Common myeloid progenitor, CD34-positive (primary cell): ENCODE measurements at regions not wholly inside any gene's neighbourhood (a gene's known extent, or its start where the extent isn't known, plus 50 kb on each side); places are given as distances from the start of the nearest gene placed in this dataset.

Experiments
- CTCF ChIA-PET: fragments of 350-600 bp; sonication (Branson Sonifier 250); formaldehyde crosslinking; loops from one replicate; lab custom pipeline; 2021; ENCODE audit warnings: antibody characterized with exemption; lab: Charles Lee
- POLR2A ChIA-PET: fragments of 350-600 bp; sonication (Branson Sonifier 250); formaldehyde crosslinking; loops from one replicate; lab custom pipeline; 2021; ENCODE audit warnings: antibody characterized with exemption; lab: Charles Lee
- DNase-seq, 3 donors: peaks; one replicate each; pipeline versions ENCODE4 v3.0.0 to v3.0.0-alpha.2; 2013
- H3K27ac ChIP-seq, 2 experiments: 1 replicate in 1 of 2; 2 replicates in 1 of 2; pipeline ENCODE4 v1.7.0; 2013; ENCODE audit warnings: inconsistent platforms in 2 of 2, low read length in 2 of 2, mild to moderate bottlenecking in 2 of 2, low read depth in 1 of 2, moderate library complexity in 1 of 2; ENCODE audit not compliant: severe bottlenecking in 2 of 2, insufficient read depth in 1 of 2, poor library complexity in 1 of 2
- H3K27me3 ChIP-seq, 5 experiments: replicated peaks in 2 of 5; 1 replicate in 3 of 5; 2 replicates in 2 of 5; pipeline versions ENCODE4 v1.6.1 to v1.7.0; 2013; ENCODE audit warnings: low read length in 4 of 5, mild to moderate bottlenecking in 2 of 5, moderate library complexity in 2 of 5, inconsistent platforms in 1 of 5; ENCODE audit not compliant: insufficient read depth in 5 of 5, control insufficient read depth in 4 of 5
- H3K36me3 ChIP-seq, 4 experiments: 1 replicate in 2 of 4; 2 replicates in 2 of 4; pipeline versions ENCODE4 v1.6.1 to v1.7.0; 2013; ENCODE audit warnings: low read length in 3 of 4, control low read depth in 1 of 4, mild to moderate bottlenecking in 1 of 4; ENCODE audit not compliant: control insufficient read depth in 4 of 4, insufficient read depth in 4 of 4
- H3K4me1 ChIP-seq, 4 experiments: 1 replicate in 3 of 4; 2 replicates in 1 of 4; pipeline versions ENCODE4 v1.6.1 to v1.7.1; 2013; ENCODE audit warnings: low read length in 3 of 4, mild to moderate bottlenecking in 3 of 4, control low read depth in 1 of 4, inconsistent platforms in 1 of 4, moderate library complexity in 1 of 4; ENCODE audit not compliant: control insufficient read depth in 4 of 4, insufficient read depth in 4 of 4; ENCODE audit errors: control extremely low read depth in 1 of 4
- H3K4me3 ChIP-seq, 7 experiments: 1 replicate in 4 of 7; 2 replicates in 3 of 7; pipeline versions ENCODE4 v1.5.1 to v1.7.0; 2013; ENCODE audit warnings: mild to moderate bottlenecking in 7 of 7, low read length in 6 of 7, moderate library complexity in 6 of 7, inconsistent platforms in 2 of 7, low read depth in 2 of 7, control low read depth in 1 of 7; ENCODE audit not compliant: insufficient read depth in 4 of 7, control insufficient read depth in 1 of 7; ENCODE audit errors: extremely low read depth in 1 of 7
- H3K9me3 ChIP-seq, 5 experiments: 1 replicate in 4 of 5; 2 replicates in 1 of 5; pipeline versions ENCODE4 v1.6.1 to v1.7.1; 2013; ENCODE audit warnings: low read length in 4 of 5, mild to moderate bottlenecking in 2 of 5, inconsistent platforms in 1 of 5, low read depth in 1 of 5, moderate library complexity in 1 of 5; ENCODE audit not compliant: control insufficient read depth in 4 of 5, insufficient read depth in 2 of 5; ENCODE audit errors: control extremely low read depth in 1 of 5
- WGBS: methylation state at CpG from one replicate; pipeline ENCODE4 v1.1.5; 2013; ENCODE audit not compliant: insufficient coverage; 5-methylcytosine and 5-hydroxymethylcytosine counted together

DNA sequence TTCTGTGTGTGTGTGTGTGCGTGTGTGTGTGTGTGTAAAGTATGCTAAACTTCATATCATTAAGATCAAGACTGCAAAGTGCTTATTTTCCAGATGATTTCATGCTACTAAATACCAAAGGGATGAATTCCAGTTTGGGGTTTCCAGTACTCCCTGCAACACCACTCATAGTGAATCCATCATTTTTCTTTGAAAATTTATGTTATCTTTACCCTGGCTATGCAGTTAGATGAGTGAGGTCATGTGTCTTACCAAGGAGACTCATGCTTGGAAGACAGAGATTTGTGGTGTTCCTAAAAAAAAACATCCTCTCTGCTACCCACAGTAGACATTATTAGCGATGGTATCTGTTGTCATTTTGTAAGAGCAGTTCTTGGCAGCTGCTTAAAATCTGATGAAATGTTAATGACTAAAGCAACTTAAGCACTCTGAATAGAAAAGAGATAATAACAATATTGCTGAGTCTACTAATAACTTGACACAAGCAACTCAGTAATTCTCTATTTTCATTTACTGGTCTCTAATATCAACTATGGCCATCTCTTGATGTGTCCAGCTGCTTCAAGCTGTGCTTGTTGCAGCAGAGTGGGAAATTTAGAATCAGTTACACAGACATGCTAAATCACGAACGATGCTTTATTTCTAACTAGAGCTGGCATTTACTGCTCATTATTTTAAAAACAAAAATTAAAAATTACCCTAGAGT lies 1953.0 kb upstream of the IGFBP7 start:
- WGBS, result no CpG with 5 or more reads among the region's 4 CpGs
- Histone ChIP-seq H3K27ac (no peak overlapping the region), H3K4me1 (no peaks in the 10 kb centered on the region), H3K9me3 (no peaks in the 10 kb centered on the region), H3K36me3 (no peaks in the 10 kb centered on the region), H3K27me3 (no peaks in the 10 kb centered on the region), H3K4me3 (no peak overlapping the region)
- ChIA-PET POLR2A (no interaction called here), CTCF (no interaction called here)
- DNase-seq, result no peak

- WGBS, result 67% methylated on average over 5 of the region's 7 CpGs
- Histone ChIP-seq H3K4me3 (no peak overlapping the region), H3K27me3 (no peaks in the 10 kb centered on the region), H3K9me3 (peaks cover 0 to 2% (median 0%) of the 10 kb centered on the region in 5 experiments), H3K27ac (no peak overlapping the region), H3K4me1 (no peaks in the 10 kb centered on the region), H3K36me3 (no peaks in the 10 kb centered on the region)
- POLR2A ChIA-PET, result no interaction called here
- CTCF ChIA-PET, result no interaction called here
- DNase-seq, result no peak
These were observed 1958.7 kb upstream of the IGFBP7 start for GRCh38 chr4:59068722-59069418.

DNA sequence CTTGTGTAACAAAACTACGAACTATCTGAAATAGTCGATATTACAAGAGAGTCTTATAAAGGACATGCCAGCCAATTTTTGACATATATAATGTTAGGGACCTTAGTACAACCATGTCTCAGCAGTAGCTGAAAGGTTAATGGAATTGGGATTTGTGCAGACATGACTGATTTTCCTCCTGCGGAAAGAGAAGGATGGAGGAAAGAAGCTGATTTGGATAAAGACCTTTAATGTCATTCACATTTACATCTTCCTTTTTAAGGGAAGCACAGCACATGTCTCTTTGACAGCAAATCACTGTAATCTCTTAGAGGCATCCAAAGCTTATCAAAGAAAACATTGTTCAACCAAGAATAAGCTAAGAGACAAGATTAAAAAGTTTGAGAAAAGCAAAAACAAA lies 1976.2 kb upstream of the IGFBP7 start:
- Histone ChIP-seq H3K4me1 (no peaks in the 10 kb centered on the region), H3K27ac (no peak overlapping the region), H3K9me3 (no peaks in the 10 kb centered on the region), H3K27me3 (no peaks in the 10 kb centered on the region), H3K4me3 (no peak overlapping the region), H3K36me3 (no peaks in the 10 kb centered on the region)
- WGBS, result 90% methylated on average over 2 of the region's 3 CpGs
- DNase-seq, result no peak
- POLR2A ChIA-PET, result no interaction called here
- CTCF ChIA-PET, result no interaction called here

DNA sequence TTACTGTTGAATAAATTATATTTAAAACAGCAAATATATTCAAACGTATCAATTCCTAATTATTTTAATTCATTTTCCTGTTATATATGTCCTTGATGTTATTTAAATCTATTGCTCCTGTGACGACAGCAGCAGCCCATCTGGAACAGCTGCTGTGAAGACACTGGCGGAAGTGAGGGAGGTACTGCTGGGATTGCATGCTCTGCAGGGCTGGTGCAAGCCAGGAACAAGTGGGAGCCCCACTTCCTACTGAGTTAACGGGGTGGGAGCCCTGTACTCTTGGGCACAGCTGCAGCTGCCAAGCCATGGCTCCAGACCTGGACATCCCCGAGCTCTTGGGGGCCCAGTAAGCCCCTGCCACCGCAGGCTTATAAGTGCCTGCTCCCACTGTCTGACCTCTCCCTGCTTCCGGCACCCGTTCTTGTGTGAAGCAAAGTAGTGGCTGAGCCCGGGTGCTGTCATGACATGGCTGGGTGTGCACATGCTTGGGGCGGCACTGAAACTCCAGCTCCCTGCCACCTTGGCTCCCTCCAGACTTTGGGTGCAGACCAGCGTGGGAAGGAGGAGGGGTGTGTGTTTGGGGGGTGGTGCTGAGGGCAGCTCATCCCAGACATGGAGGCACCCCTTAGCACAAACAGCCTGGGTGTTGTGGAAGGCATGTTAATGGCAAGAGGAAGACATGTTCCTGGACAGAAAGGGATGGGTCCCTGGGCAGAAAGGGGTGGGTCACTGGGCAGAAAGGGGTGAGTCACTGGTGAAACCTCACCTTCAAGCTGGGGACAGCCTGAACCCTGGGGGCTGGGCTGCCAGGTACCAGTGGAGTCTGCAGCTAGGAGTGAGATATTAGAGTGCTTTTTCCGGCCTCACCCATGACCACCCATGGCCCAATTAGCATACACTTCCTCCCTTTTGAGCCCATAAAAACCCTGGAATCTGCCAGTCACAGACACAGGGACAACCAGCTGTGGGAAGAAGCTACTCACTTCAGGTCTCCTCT lies 1981.3 kb upstream of the IGFBP7 start:
- POLR2A ChIA-PET, result no interaction called here

GRCh38 chr4:59094505-59094904 lies 1984.3 kb upstream of the IGFBP7 start:
- no peak for DNase-seq
- ChIA-PET CTCF (no interaction called here), POLR2A (no interaction called here)
- Histone ChIP-seq H3K4me3 (no peak overlapping the region), H3K36me3 (no peaks in the 10 kb centered on the region), H3K27ac (no peak overlapping the region), H3K9me3 (no peaks in the 10 kb centered on the region), H3K27me3 (no peaks in the 10 kb centered on the region), H3K4me1 (no peaks in the 10 kb centered on the region)
- 93% methylated on average over 2 of the region's 4 CpGs for WGBS

More for the DNA sequence above, 1981.3 kb upstream of the IGFBP7 start:
- H3K27ac ChIP-seq, result no peak overlapping the region
- CTCF ChIA-PET, result no interaction called here
- WGBS, result 90% methylated on average over 7 of the region's 12 CpGs
- H3K36me3 ChIP-seq, result no peaks in the 10 kb centered on the region
- no peak overlapping the region for H3K4me3 ChIP-seq
- no peak for DNase-seq
- H3K4me1 ChIP-seq, result no peaks in the 10 kb centered on the region
- H3K9me3 ChIP-seq, result no peaks in the 10 kb centered on the region
- H3K27me3 ChIP-seq, result no peaks in the 10 kb centered on the region

GRCh38 chr4:59102311-59102710 lies 1992.1 kb upstream of the IGFBP7 start:
- POLR2A ChIA-PET, result no interaction called here
- CTCF ChIA-PET, result no interaction called here
- no CpG with 5 or more reads among the region's 2 CpGs for WGBS

More at GRCh38 chr4:59102311-59102710, 1992.1 kb upstream of the IGFBP7 start:
- H3K4me1 ChIP-seq, result no peaks in the 10 kb centered on the region
- no peak overlapping the region for H3K27ac ChIP-seq
- no peak overlapping the region for H3K4me3 ChIP-seq
- H3K27me3 ChIP-seq, result no peaks in the 10 kb centered on the region
- no peaks in the 10 kb centered on the region for H3K36me3 ChIP-seq
- DNase-seq, result no peak
- H3K9me3 ChIP-seq, result no peaks in the 10 kb centered on the region
